ENCODE measurements at regions not wholly inside any gene's neighbourhood (a gene's known extent, or its start where the extent isn't known, plus 50 kb on each side); places are given as distances from the start of the nearest gene placed in this dataset.

DNA sequence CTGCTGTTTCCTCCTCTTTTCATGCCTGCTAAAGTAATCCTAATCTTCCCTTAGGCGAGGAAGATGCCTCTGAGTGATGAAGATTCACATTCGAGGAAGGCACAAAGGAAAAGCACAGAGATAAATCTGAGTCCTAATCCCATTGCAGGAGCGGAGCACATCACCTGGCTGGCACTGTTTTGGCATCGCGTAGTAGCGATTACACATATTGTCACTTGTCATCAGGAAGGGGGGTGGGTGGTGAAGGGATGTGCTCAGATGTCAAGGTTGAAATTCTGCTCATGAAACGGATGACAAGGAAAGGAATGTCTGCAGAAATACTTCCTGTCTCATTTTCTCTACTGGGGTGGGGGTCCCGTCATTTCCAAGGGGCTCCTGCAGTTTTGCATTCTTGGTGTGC lies 363.1 kb upstream of the EEF2KMT start:
- TF ChIP-seq, protein P1, sequence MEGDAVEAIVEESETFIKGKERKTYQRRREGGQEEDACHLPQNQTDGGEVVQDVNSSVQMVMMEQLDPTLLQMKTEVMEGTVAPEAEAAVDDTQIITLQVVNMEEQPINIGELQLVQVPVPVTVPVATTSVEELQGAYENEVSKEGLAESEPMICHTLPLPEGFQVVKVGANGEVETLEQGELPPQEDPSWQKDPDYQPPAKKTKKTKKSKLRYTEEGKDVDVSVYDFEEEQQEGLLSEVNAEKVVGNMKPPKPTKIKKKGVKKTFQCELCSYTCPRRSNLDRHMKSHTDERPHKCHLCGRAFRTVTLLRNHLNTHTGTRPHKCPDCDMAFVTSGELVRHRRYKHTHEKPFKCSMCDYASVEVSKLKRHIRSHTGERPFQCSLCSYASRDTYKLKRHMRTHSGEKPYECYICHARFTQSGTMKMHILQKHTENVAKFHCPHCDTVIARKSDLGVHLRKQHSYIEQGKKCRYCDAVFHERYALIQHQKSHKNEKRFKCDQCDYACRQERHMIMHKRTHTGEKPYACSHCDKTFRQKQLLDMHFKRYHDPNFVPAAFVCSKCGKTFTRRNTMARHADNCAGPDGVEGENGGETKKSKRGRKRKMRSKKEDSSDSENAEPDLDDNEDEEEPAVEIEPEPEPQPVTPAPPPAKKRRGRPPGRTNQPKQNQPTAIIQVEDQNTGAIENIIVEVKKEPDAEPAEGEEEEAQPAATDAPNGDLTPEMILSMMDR (IDR thresholded peaks at IDR 0.05; ENCODE audit: low read depth, low read length), result no peak
- no peak for TF ChIP-seq EZH2phosphoT487 (IDR thresholded peaks at IDR 0.05; ENCODE audit: low read depth)
